ENCODE measurements at regions not wholly inside any gene's neighbourhood (a gene's known extent, or its start where the extent isn't known, plus 50 kb on each side); places are given as distances from the start of the nearest gene placed in this dataset.

DNA sequence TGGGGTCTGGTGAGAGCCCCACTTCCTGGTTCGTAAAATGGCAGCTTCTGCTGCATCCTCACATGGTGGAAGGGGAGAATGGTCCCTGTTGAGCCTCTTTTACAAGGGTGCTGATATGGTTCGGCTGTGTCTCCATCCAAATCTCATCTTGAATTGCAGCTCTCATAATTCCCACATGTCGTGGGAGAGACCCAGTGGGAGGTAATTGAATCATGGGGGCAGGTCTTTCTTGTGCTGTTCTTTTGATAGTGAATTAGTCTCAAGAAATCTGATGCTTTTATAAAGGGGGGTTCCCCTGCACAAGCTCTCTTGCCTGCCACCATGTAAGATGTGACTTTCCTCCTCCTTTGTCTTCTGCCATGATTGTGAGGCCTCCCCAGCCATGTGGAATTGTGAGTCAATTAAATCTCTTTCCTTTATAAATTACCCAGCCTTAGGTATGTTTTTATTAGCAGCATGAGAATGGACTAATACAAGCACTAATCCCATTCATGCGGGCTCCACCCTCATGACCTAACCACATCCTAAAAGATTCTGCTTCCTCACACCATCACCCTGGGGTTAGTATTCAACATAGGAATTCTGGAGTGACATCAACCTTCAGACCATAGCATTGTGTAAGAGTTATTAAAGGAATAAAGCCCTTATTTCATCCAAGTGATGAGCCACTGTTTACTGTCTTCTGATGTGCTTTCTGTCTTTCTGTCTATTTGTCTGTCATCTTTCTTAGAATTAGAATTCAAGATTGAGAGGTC lies 159.0 kb upstream of the IRS2 start:
- Histone ChIP-seq H3K9me3 (no peaks in the 10 kb centered on the region), H3K36me3 (no peaks in the 10 kb centered on the region), H3K4me1 (no peaks in the 10 kb centered on the region), H3K27ac (no peak overlapping the region), H3K27me3 (no peaks in the 10 kb centered on the region), H3K4me3 (no peak overlapping the region)
- no peak for DNase-seq
- TF ChIP-seq POLR2A (IDR thresholded peaks at IDR 0.05): no peak
- TF ChIP-seq, protein P1, sequence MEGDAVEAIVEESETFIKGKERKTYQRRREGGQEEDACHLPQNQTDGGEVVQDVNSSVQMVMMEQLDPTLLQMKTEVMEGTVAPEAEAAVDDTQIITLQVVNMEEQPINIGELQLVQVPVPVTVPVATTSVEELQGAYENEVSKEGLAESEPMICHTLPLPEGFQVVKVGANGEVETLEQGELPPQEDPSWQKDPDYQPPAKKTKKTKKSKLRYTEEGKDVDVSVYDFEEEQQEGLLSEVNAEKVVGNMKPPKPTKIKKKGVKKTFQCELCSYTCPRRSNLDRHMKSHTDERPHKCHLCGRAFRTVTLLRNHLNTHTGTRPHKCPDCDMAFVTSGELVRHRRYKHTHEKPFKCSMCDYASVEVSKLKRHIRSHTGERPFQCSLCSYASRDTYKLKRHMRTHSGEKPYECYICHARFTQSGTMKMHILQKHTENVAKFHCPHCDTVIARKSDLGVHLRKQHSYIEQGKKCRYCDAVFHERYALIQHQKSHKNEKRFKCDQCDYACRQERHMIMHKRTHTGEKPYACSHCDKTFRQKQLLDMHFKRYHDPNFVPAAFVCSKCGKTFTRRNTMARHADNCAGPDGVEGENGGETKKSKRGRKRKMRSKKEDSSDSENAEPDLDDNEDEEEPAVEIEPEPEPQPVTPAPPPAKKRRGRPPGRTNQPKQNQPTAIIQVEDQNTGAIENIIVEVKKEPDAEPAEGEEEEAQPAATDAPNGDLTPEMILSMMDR (IDR thresholded peaks at IDR 0.05): no peak

DNA sequence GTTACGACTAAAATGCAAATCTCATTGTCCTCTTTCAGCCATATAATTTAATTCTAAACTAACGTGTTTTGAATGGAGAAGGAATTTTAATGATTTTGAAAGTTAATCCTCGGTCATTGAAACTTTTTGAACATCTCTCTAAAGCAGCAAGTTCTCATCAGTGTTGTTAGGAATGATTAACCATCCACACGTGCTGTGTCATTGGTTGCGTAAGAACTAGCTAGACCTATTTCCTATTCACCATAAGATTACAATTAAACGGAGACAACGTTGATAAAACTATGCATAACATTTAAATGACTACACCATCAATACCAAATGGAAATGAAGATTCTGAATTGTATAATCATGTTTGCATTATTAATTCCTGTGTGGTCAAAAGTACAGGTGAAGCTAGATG lies 155.6 kb upstream of the IRS2 start:
- TF ChIP-seq, protein P1 (IDR thresholded peaks at IDR 0.05): no peak
- no peak for TF ChIP-seq POLR2A (IDR thresholded peaks at IDR 0.05)
- Histone ChIP-seq H3K4me3 (no peak overlapping the region), H3K27me3 (no peaks in the 10 kb centered on the region), H3K9me3 (no peaks in the 10 kb centered on the region), H3K36me3 (no peaks in the 10 kb centered on the region), H3K4me1 (no peaks in the 10 kb centered on the region), H3K27ac (no peak overlapping the region)
- DNase-seq: no peak

DNA sequence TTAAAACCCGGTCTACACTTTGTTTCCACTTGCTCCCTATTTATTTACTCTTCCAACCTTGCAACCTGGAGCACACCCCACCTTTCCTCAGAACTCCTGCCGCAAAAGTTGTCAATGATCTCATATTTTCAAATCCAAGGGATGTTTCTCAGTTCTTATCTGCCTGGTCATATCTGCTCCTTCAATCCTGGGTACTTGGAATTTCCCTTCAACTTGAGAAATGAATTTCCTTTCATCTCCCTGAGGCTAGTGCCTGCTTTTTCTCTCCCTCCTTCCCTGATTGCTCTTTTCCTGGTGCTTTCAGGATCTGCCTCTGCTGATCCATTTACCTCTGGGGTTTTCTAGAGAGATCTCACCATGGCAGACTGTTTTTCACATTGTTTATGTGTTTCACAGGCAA lies 154.8 kb upstream of the IRS2 start:
- no peak for DNase-seq
- H3K27ac ChIP-seq: no peak overlapping the region
- TF ChIP-seq, protein P1 (IDR thresholded peaks at IDR 0.05): no peak
- TF ChIP-seq POLR2A (IDR thresholded peaks at IDR 0.05): no peak
- H3K27me3 ChIP-seq: no peaks in the 10 kb centered on the region
- H3K36me3 ChIP-seq: no peaks in the 10 kb centered on the region
- H3K9me3 ChIP-seq: no peaks in the 10 kb centered on the region
- no peaks in the 10 kb centered on the region for H3K4me1 ChIP-seq
- H3K4me3 ChIP-seq: no peak overlapping the region

DNA sequence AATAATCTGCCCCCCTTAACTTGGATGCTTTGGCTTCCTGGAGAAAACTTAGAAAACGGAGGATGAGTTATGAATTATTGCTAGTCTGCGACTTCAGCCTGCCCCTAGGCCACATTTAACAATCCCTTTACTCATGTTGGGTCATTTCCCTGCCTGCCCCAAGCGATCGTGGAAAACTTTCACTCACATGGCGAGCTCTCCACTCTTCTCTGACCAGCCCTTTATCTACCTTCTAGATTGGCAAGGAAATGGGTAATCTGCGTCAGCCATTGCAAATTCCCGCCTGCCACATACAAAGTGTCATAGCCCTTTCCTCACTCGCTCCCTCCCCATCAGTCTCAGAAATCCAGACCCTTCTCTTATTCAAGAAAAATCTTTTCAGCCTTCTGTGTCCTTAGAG lies 154.3 kb upstream of the IRS2 start:
- Histone ChIP-seq H3K27me3 (no peaks in the 10 kb centered on the region), H3K4me1 (no peaks in the 10 kb centered on the region), H3K36me3 (no peaks in the 10 kb centered on the region), H3K4me3 (no peak overlapping the region), H3K9me3 (no peaks in the 10 kb centered on the region), H3K27ac (no peak overlapping the region)
- TF ChIP-seq, protein P1 (IDR thresholded peaks at IDR 0.05): no peak
- no peak for TF ChIP-seq POLR2A (IDR thresholded peaks at IDR 0.05)
- no peak for DNase-seq

DNA sequence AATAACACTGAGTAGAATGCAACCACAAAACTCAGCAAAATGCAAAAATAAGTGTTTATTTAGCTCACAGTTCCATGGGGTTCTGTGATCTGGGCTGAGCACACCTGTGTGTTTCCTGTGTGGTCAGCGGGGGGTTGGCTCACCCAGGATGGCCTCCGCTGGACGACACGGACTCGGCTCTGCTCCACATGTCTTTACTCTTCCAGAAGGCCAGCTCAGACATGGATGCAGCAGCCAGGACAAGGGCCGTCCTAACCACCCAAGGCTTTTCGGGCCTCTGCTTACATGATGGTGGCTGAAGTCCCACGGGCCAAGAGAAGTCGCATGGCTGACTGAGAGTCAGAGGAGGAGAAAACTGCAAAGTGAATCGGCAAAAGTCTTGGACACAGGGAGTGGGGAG lies 153.5 kb upstream of the IRS2 start:
- Histone ChIP-seq H3K4me3 (no peak overlapping the region), H3K27ac (no peak overlapping the region), H3K4me1 (no peaks in the 10 kb centered on the region), H3K27me3 (no peaks in the 10 kb centered on the region), H3K36me3 (no peaks in the 10 kb centered on the region), H3K9me3 (no peaks in the 10 kb centered on the region)
- no peak for DNase-seq
- TF ChIP-seq POLR2A (IDR thresholded peaks at IDR 0.05): no peak
- TF ChIP-seq, protein P1 (IDR thresholded peaks at IDR 0.05): no peak

DNA sequence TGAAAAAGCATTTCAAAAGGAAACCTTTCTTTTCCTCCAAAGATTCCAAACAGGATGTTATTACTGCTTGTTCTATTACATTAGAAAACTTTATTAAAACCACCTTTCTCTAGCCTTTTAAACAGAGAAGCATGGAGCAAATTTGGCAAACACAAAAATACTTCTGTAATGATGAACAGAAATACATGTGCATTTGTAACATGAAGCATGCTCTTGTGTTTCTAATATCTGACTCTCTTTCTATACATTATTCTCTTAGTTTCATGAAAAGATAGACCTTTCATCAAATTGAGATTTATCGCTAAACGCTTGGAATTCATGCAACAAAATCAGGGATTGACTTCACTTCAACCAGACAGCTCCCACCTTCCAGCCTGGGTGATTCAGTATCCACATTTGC lies 152.8 kb upstream of the IRS2 start:
- no peak overlapping the region for H3K4me3 ChIP-seq
- no peak for DNase-seq
- H3K9me3 ChIP-seq: no peaks in the 10 kb centered on the region
- no peaks in the 10 kb centered on the region for H3K36me3 ChIP-seq
- H3K4me1 ChIP-seq: no peaks in the 10 kb centered on the region
- H3K27me3 ChIP-seq: no peaks in the 10 kb centered on the region
- TF ChIP-seq, protein P1 (IDR thresholded peaks at IDR 0.05): no peak
- H3K27ac ChIP-seq: no peak overlapping the region
